Urinary bladder (tissue), 3 donors: ENCODE measurements at regions not wholly inside any gene's neighbourhood (a gene's known extent, or its start where the extent isn't known, plus 50 kb on each side); places are given as distances from the start of the nearest gene placed in this dataset.

Experiments
- DNase-seq: peaks from one replicate; pipeline ENCODE4 v3.0.0-alpha.2; 2015; ENCODE audit errors: extremely low spot score
- H3K27ac ChIP-seq: one replicate; pipeline ENCODE4 v1.5.1; 2013; ENCODE audit warnings: low read depth, mild to moderate bottlenecking, moderate library complexity
- H3K36me3 ChIP-seq: one replicate; pipeline ENCODE4 v1.6.1; 2013; ENCODE audit warnings: mild to moderate bottlenecking, moderate library complexity; ENCODE audit not compliant: insufficient read depth
- H3K4me1 ChIP-seq: one replicate; pipeline ENCODE4 v1.6.1; 2013; ENCODE audit warnings: mild to moderate bottlenecking, moderate library complexity; ENCODE audit not compliant: insufficient read depth
- H3K4me3 ChIP-seq: one replicate; pipeline ENCODE4 v1.5.1; 2013; ENCODE audit warnings: low read depth, low read length
- WGBS: extraction: QIAGEN DNeasy Blood & Tissue Kit; methylation state at CpG from one replicate; pipeline ENCODE4 v1.1.7; 2013; 5-methylcytosine and 5-hydroxymethylcytosine counted together
- donor health status: healthy with polysubstance abuse.
- donor health status: healthy.

DNA sequence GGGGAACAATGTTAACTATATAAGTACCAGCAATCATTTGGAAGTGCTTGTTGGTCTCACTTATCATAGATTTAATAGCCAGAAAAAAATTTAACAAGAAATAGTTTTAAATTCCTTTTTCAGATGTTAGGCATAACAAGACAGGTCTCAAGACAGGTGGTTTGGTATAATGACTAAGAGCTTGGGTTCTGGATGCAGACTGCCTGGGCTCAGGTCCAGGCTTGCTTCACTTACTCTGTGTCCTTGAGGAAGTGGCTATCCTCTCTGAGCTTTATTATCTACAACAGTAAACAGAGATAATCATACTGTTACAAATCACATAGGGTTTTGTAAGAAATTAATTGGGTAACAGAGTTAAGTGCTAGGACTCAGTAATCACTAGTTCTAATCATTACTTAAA lies 338.0 kb upstream of the FLRT2 start:
- Histone ChIP-seq H3K27ac (no peak overlapping the region), H3K36me3 (no peaks in the 10 kb centered on the region), H3K4me1 (no peaks in the 10 kb centered on the region), H3K4me3 (no peak overlapping the region)
- no peak for DNase-seq

GRCh38 chr14:85195872-85196477 lies 334.0 kb upstream of the FLRT2 start:
- DNase-seq: no peak
- Histone ChIP-seq H3K4me3 (no peak overlapping the region), H3K36me3 (no peaks in the 10 kb centered on the region), H3K4me1 (no peaks in the 10 kb centered on the region), H3K27ac (no peak overlapping the region)
- WGBS: 96% methylated on average over 4 of the region's 4 CpGs

- 75% methylated on average over 4 of the region's 4 CpGs for WGBS
- Histone ChIP-seq H3K27ac (no peak overlapping the region), H3K4me1 (no peaks in the 10 kb centered on the region), H3K4me3 (no peak overlapping the region), H3K36me3 (no peaks in the 10 kb centered on the region)
- DNase-seq: no peak
Measured at GRCh38 chr14:85198001-85198400, 331.9 kb upstream of the FLRT2 start.

DNA sequence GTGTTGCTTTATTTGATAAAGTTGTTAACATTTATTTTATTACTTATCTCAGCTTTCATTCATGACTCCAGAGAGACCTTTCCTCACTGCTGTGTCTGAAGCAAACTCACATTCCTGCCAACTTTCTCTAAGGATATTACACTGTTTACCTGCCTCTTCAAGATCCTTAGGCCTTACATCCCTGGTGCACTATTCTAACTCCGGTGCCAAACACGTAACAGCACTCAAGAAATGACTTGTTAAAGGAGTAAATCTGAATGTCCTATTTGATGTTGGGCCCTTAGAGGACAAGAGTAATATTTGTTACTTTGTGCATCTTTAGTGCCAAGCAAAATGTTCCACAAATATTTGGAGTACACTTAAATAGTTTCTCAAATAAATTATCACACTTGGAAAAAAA lies 324.1 kb upstream of the FLRT2 start:
- no peaks in the 10 kb centered on the region for H3K36me3 ChIP-seq
- H3K27ac ChIP-seq: no peak overlapping the region
- no peak for DNase-seq
- H3K4me1 ChIP-seq: no peaks in the 10 kb centered on the region
- no peak overlapping the region for H3K4me3 ChIP-seq
- WGBS: 93% methylated on average over 2 of the region's 2 CpGs

DNA sequence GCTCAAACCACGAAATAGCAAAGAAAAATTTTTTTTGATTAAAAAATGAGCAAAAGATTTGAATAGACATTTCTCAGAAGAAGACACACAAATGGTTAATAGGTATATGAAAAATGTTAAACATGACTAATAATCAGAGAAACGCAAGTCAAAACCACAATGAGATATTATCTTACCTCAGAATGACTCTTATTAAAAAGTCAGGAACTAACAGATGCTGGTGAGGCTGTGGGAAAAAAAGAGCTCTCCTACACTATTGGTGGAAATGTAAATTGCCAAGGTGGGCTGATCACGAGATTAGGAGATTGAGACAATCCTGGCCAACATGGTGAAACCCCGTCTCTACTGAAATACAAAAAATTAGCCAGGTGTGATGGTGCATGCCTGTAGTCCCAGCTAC lies 315.5 kb upstream of the FLRT2 start:
- no peak overlapping the region for H3K27ac ChIP-seq
- no peaks in the 10 kb centered on the region for H3K36me3 ChIP-seq
- H3K4me3 ChIP-seq: no peak overlapping the region
- H3K4me1 ChIP-seq: no peaks in the 10 kb centered on the region
- no peak for DNase-seq
- WGBS: 80% methylated on average over 4 of the region's 4 CpGs

GRCh38 chr14:85217412-85217811 lies 312.5 kb upstream of the FLRT2 start:
- no peaks in the 10 kb centered on the region for H3K4me1 ChIP-seq
- WGBS: 96% methylated on average over 1 of the region's 1 CpG
- no peaks in the 10 kb centered on the region for H3K36me3 ChIP-seq
- no peak for DNase-seq
- H3K4me3 ChIP-seq: no peak overlapping the region
- H3K27ac ChIP-seq: no peak overlapping the region

GRCh38 chr14:85218982-85219381 lies 311.0 kb upstream of the FLRT2 start:
- H3K4me3 ChIP-seq: no peak overlapping the region
- no peaks in the 10 kb centered on the region for H3K4me1 ChIP-seq
- DNase-seq: no peak
- no peak overlapping the region for H3K27ac ChIP-seq
- no peaks in the 10 kb centered on the region for H3K36me3 ChIP-seq

DNA sequence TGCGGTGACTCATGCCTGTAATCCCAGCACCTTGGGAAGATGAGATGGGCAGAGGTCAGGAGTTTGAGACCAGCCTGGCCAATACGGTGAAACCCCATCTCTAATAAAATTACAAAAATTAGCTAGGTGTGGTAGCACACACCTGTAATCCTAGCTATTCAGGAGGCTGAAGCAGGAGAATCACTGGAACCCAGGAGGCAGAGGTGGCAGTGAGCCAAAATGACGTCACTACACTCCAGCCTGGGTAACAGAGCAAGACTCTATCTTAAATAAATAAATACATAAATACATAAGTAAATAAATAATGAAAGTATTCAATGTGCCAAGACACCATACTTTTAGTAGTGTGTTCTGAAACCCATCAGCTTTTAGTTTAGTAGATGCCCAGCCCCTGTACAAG lies 308.1 kb upstream of the FLRT2 start:
- WGBS: 72% methylated on average over 3 of the region's 3 CpGs

GRCh38 chr14:85222341-85222740 lies 307.6 kb upstream of the FLRT2 start:
- H3K27ac ChIP-seq: no peak overlapping the region
- DNase-seq: no peak
- H3K4me1 ChIP-seq: no peaks in the 10 kb centered on the region
- no peak overlapping the region for H3K4me3 ChIP-seq
- H3K36me3 ChIP-seq: no peaks in the 10 kb centered on the region
- WGBS: 100% methylated on average over 1 of the region's 1 CpG

More for the DNA sequence above, 308.1 kb upstream of the FLRT2 start:
- H3K4me1 ChIP-seq: no peaks in the 10 kb centered on the region
- no peak for DNase-seq
- no peaks in the 10 kb centered on the region for H3K36me3 ChIP-seq
- no peak overlapping the region for H3K27ac ChIP-seq
- no peak overlapping the region for H3K4me3 ChIP-seq

- no peaks in the 10 kb centered on the region for H3K4me1 ChIP-seq
- H3K27ac ChIP-seq: no peak overlapping the region
- no peak overlapping the region for H3K4me3 ChIP-seq
- WGBS: 55% methylated on average over 3 of the region's 3 CpGs
- no peaks in the 10 kb centered on the region for H3K36me3 ChIP-seq
- DNase-seq: no peak
Measured at GRCh38 chr14:85223667-85224066, 306.3 kb upstream of the FLRT2 start.

- Histone ChIP-seq H3K4me3 (no peak overlapping the region), H3K36me3 (no peaks in the 10 kb centered on the region), H3K27ac (no peak overlapping the region), H3K4me1 (no peaks in the 10 kb centered on the region)
- DNase-seq: no peak
- WGBS: 83% methylated on average over 3 of the region's 3 CpGs
Measured at GRCh38 chr14:85224241-85224640, 305.7 kb upstream of the FLRT2 start.

GRCh38 chr14:85233756-85234155 lies 296.2 kb upstream of the FLRT2 start:
- 83% methylated on average over 12 of the region's 12 CpGs for WGBS
- H3K4me1 ChIP-seq: no peaks in the 10 kb centered on the region
- no peak overlapping the region for H3K4me3 ChIP-seq
- H3K27ac ChIP-seq: no peak overlapping the region
- no peak for DNase-seq
- H3K36me3 ChIP-seq: no peaks in the 10 kb centered on the region

DNA sequence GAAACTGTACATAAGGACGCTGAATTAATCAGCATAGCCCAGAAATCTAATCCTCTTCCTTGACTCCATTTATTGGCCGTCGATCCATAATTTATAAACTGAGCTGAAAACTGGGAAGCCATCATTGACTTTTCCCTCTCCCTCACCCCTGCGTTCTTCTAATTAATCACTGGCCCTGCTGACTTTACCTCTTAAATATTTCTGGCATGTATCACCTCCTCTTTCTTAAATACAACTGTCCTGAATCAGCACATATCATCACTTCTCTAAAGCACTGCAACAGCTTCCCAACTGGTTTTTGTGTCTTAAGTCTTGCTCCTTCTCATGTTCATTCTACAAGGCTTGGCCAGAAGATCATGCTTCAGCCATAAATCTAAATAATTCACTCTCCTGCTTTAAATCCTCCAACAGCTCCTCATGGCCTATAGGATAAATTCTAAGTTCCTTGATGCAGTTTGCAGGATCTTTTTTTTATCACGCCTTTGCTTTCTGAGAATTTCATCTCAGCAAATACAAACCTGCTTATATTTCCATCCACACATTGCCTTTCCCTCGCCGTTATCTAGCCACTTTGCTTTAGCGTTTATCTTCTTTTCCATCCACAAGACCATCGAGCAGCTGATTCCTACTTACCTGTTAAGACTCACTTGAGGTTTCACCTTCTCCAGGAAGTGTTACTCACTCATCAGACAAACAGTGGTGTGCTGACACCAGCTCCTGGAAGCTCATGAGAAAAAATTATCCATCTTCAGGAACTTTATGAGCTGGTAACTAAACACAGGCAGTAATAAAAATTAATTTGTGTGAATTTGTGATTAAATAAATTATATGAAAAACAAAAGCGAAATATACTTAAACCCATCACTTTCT lies 295.6 kb upstream of the FLRT2 start:
- 82% methylated on average over 10 of the region's 10 CpGs for WGBS
- no peak overlapping the region for H3K4me3 ChIP-seq

DNA sequence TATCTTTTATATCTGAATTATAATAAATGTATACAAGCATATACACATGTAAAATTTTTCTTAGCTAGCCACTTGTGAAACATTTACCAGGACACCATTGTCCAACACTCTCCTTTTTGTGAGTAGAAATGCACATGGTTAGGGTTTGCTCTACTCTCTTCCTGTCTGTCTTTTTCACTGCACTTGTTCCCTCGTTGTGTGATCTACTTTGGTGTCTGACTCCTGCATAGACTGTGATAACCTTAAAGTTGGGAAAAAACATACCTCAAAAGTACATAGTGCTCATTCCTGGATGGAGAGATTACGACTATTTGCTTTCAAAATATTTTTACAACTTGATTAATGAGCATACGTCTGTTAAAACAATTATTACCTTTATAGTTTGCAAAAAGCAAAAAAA lies 294.1 kb upstream of the FLRT2 start:
- Histone ChIP-seq H3K4me3 (no peak overlapping the region), H3K4me1 (no peaks in the 10 kb centered on the region), H3K27ac (no peak overlapping the region), H3K36me3 (no peaks in the 10 kb centered on the region)
- DNase-seq: no peak
- WGBS: 72% methylated on average over 3 of the region's 3 CpGs

More for the DNA sequence above, 295.6 kb upstream of the FLRT2 start:
- Histone ChIP-seq H3K27ac (no peak overlapping the region), H3K4me1 (no peaks in the 10 kb centered on the region), H3K36me3 (no peaks in the 10 kb centered on the region)
- DNase-seq: no peak
